ENCODE measurements at regions not wholly inside any gene's neighbourhood (a gene's known extent, or its start where the extent isn't known, plus 50 kb on each side); places are given as distances from the start of the nearest gene placed in this dataset.

DNA sequence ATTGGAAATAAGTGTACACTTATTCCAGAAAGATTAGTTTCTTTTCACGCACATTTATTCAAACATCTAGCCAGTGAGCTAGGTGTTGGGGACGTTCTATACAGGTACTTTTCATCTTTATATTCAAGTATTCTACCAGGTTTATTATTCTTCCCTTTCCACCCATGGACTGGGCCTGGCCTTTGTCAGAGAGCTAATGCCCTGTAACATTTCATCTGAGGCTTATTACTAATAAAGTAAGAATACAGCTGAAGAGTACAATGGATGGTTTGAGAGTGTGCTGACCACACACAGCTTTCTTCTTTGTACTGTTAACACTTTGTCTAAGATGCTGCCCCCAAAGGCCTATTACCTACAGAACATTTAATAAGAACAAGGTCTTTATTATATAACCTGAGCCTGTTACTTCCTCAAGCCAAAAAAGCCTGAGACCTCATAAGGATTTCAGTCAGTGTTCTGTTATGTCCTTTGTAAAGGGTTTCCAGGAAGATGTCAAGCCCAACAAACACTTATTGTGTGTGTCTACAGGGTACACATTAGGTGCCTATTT lies 93.5 kb downstream of the ZNF608 start:
- intact Hi-C loops (cut with DNase I; ENCODE audit: low total_unique reads): no loop called here
- Histone ChIP-seq H3K27ac (no peak overlapping the region), H3K36me3 (ENCODE audit: low read depth, missing control alignments) (no peaks in the 10 kb centered on the region), H3K4me3 (no peak overlapping the region), H3K4me1 (peaks cover 25% of the 10 kb centered on the region), H3K27me3 (no peaks in the 10 kb centered on the region), H3K9me3 (no peaks in the 10 kb centered on the region)
- DNase-seq: no peak
- TF ChIP-seq, protein P1, sequence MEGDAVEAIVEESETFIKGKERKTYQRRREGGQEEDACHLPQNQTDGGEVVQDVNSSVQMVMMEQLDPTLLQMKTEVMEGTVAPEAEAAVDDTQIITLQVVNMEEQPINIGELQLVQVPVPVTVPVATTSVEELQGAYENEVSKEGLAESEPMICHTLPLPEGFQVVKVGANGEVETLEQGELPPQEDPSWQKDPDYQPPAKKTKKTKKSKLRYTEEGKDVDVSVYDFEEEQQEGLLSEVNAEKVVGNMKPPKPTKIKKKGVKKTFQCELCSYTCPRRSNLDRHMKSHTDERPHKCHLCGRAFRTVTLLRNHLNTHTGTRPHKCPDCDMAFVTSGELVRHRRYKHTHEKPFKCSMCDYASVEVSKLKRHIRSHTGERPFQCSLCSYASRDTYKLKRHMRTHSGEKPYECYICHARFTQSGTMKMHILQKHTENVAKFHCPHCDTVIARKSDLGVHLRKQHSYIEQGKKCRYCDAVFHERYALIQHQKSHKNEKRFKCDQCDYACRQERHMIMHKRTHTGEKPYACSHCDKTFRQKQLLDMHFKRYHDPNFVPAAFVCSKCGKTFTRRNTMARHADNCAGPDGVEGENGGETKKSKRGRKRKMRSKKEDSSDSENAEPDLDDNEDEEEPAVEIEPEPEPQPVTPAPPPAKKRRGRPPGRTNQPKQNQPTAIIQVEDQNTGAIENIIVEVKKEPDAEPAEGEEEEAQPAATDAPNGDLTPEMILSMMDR (IDR thresholded peaks at IDR 0.05): no peak
- no peak for TF ChIP-seq POLR2A (IDR thresholded peaks at IDR 0.05)
- 70 to 74% methylated on average over 2 of the region's 2 CpGs for WGBS, 2 donors

DNA sequence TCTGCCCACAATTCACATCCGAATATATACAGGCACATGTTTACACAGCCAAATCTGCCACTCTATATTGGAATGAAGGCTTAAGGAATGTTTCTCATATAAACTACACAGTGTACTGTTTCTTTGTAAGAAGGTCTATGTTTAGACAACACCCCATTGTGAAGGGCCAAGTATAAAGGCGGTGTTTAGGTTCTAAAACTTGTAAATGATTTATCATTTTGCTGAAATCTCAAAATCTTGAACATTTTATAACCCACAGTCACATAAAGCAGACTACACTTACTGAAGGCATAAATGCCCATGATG lies 94.0 kb downstream of the ZNF608 start:
- H3K4me1 ChIP-seq: peaks cover 25% of the 10 kb centered on the region
- no peaks in the 10 kb centered on the region for H3K27me3 ChIP-seq
- WGBS, 2 donors: 37 to 45% methylated on average over 2 of the region's 2 CpGs
- peak overlapping the region; percentile 66 for H3K27ac ChIP-seq
- intact Hi-C loops (cut with DNase I; ENCODE audit: low total_unique reads): no loop called here
- no peaks in the 10 kb centered on the region for H3K36me3 ChIP-seq (ENCODE audit: low read depth, missing control alignments)
- H3K9me3 ChIP-seq: no peaks in the 10 kb centered on the region
- DNase-seq: no peak
- TF ChIP-seq, protein P1 (IDR thresholded peaks at IDR 0.05): no peak
- TF ChIP-seq POLR2A (IDR thresholded peaks at IDR 0.05): no peak
- H3K4me3 ChIP-seq: no peak overlapping the region

DNA sequence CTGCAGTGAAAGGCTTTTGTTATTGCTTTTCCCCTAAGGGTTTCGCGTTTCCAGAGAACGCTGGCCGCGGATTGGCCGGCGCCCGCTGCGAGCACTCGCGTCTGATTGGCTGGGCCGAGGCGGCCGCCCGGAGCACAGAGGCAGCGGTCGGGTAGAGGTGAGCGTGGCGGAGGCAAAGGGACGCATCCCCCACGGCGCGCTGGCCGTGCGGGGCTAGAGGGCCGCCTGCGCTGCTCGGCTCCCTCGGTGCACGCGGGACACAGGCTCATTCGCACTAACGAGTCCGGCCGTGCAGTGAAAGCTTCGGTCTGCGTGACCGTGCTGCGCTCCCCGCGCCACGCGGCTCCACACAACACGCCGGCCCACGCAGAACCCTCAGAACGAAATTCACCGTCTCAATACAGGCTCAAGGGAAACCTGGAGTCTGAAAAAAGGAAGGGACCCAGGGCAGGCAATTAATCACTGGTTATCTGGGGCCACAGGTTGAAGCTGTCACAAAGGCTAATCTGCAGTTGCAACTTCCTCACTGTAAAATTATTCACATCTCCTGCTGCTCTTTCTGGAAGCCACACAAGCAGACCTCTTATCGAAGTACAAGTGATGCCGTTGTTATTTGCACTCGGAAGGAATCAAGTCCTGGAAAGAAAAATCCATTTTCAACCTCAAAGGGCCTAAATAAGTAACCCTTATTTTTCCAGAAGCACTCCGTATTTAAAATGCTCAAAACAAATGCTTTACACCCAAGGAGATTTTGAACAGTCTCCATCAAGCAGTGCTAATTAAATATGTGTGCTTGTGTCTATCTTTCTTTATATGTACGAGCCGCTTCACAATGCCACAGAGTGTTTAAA lies 94.6 kb downstream of the ZNF608 start:
- intact Hi-C loops (cut with DNase I; ENCODE audit: low total_unique reads): no loop called here
- no peaks in the 10 kb centered on the region for H3K27me3 ChIP-seq
- peak overlapping the region; percentile 66 for H3K27ac ChIP-seq
- peaks cover 25% of the 10 kb centered on the region for H3K4me1 ChIP-seq
- 3 to 4% methylated on average over 25 to 53 of the region's 54 CpGs for WGBS, 2 donors
- no peak for TF ChIP-seq POLR2A (IDR thresholded peaks at IDR 0.05)
- TF ChIP-seq, protein P1 (IDR thresholded peaks at IDR 0.05): no peak
- H3K9me3 ChIP-seq: no peaks in the 10 kb centered on the region
- DNase-seq: peak; percentile 90
- H3K4me3 ChIP-seq: peak overlapping the region; percentile 45 to 68
- no peaks in the 10 kb centered on the region for H3K36me3 ChIP-seq (ENCODE audit: low read depth, missing control alignments)

DNA sequence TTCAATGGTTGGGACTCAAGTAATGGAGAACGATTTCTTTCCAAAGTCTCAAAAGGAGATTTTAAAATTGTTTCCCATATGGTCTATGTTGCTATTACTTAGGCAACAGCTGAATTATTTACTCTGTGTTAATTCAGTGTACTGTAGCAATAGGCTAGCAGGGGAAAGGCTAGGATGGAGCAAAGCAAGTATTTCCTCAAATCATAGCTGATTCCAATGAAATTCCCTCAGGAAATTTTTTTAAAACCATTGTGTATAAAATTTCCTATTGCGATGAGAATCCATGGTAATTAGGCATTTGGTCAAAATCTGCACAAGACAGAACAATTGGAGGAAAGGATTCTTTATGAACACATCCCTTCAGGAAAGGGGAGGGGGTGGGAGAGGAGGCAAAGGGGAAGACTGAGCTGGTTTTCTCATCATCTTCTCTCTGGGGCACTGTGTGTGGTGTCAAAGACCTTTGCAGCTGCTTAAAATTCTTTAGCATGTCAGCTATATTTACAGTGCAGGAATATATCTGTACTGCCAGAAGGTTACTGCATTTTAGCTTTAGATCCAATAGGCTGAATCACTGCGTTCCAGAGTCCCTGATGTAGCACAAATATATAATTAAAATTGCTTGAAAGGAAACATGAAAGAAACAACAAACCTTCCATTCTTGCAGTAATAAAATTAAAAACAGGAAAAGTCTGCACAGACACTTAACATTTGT lies 95.3 kb downstream of the ZNF608 start:
- Histone ChIP-seq H3K36me3 (ENCODE audit: low read depth, missing control alignments) (no peaks in the 10 kb centered on the region), H3K4me3 (peak overlapping the region; percentile 45 to 68), H3K4me1 (peaks cover 22% of the 10 kb centered on the region), H3K9me3 (no peaks in the 10 kb centered on the region), H3K27me3 (no peaks in the 10 kb centered on the region), H3K27ac (peak overlapping the region in 1 of 2 donors; percentile 66)
- WGBS, 2 donors: 13 to 14% methylated on average over 3 of the region's 3 CpGs
- DNase-seq: no peak
- no peak for TF ChIP-seq POLR2A (IDR thresholded peaks at IDR 0.05)
- TF ChIP-seq, protein P1 (IDR thresholded peaks at IDR 0.05): no peak
- intact Hi-C loops (cut with DNase I; ENCODE audit: low total_unique reads): no loop called here
